Endothelial cell of umbilical vein (primary cell): ENCODE measurements at regions not wholly inside any gene's neighbourhood (a gene's known extent, or its start where the extent isn't known, plus 50 kb on each side); places are given as distances from the start of the nearest gene placed in this dataset.

Source experiments
- CTCF ChIP-seq, 2 donors: IDR thresholded peaks; 1 replicate in 1 of 2; 2 replicates in 1 of 2; pipeline ENCODE4 v1.5.1; 2011; ENCODE audit warnings: low read length in 2 of 2, mild to moderate bottlenecking in 2 of 2, moderate library complexity in 2 of 2, control low read depth in 1 of 2, inconsistent platforms in 1 of 2, low read depth in 1 of 2; ENCODE audit not compliant: insufficient read depth in 1 of 2; ENCODE audit errors: extremely low read depth in 1 of 2
- EZH2 ChIP-seq: IDR thresholded peaks from 2 replicates; pipeline ENCODE4 v1.6.1; 2012; ENCODE audit warnings: borderline replicate concordance, low read depth, mild to moderate bottlenecking, moderate library complexity, low read length, inconsistent platforms; ENCODE audit not compliant: severe bottlenecking
- FOS ChIP-seq: IDR thresholded peaks from 2 replicates; pipeline ENCODE4 v1.6.1; 2011; ENCODE audit warnings: mild to moderate bottlenecking, low read length, moderate library complexity, borderline replicate concordance; ENCODE audit not compliant: insufficient read depth
- MYC ChIP-seq: IDR thresholded peaks from one replicate; pipeline ENCODE4 v1.6.1; 2011; ENCODE audit warnings: mild to moderate bottlenecking, low read depth, low read length
- POLR2A ChIP-seq: IDR thresholded peaks from 2 replicates; pipeline ENCODE4 v1.6.1; 2012; ENCODE audit warnings: low read depth, mild to moderate bottlenecking, control low read depth, low read length
- POLR2AphosphoS5 ChIP-seq: IDR thresholded peaks from 2 replicates; pipeline ENCODE4 v1.6.1; 2012; ENCODE audit warnings: low read depth, mild to moderate bottlenecking, control low read depth, low read length, moderate library complexity; ENCODE audit not compliant: insufficient read depth

- TF ChIP-seq CTCF (IDR thresholded peaks at IDR 0.05; ENCODE audit: extremely low read depth in 1 of 2, insufficient read depth in 1 of 2, low read depth in 1 of 2, low read length in 2 of 2) (no peak), POLR2A (no peak), EZH2 (no peak), MYC (no peak), POLR2AphosphoS5 (no peak), FOS (no peak)
Observed at GRCh38 chr11:23497040-23497439, 636.8 kb upstream of the CCDC179 start.
